ENCODE measurements at regions not wholly inside any gene's neighbourhood (a gene's known extent, or its start where the extent isn't known, plus 50 kb on each side); places are given as distances from the start of the nearest gene placed in this dataset.
A peak's percentile ranks its signal among the peaks of the same experiment; 100 is the strongest.

- H3K27ac ChIP-seq, result no peak overlapping the region
- peak; percentile 43 for DNase-seq
- peaks cover 2% of the 10 kb centered on the region for H3K9me3 ChIP-seq (ENCODE audit: severe bottlenecking)
- no peaks in the 10 kb centered on the region for H3K27me3 ChIP-seq (ENCODE audit: insufficient read depth, low read depth, severe bottlenecking)
- no peak overlapping the region for H3K4me3 ChIP-seq (ENCODE audit: low read depth, low read length)
- no peak for TF ChIP-seq CTCF (IDR thresholded peaks at IDR 0.05; ENCODE audit: low read depth, low read length)
- no peaks in the 10 kb centered on the region for H3K36me3 ChIP-seq
Measured at GRCh38 chr10:88108115-88108610, 244.7 kb downstream of the PTEN start.

GRCh38 chr10:88110355-88110754, 246.9 kb downstream of the PTEN start:
- DNase-seq, result no peak
- Histone ChIP-seq H3K27me3 (ENCODE audit: insufficient read depth, low read depth, severe bottlenecking) (no peaks in the 10 kb centered on the region), H3K36me3 (no peaks in the 10 kb centered on the region), H3K27ac (no peak overlapping the region), H3K4me3 (ENCODE audit: low read depth, low read length) (no peak overlapping the region), H3K9me3 (ENCODE audit: severe bottlenecking) (peaks cover 2% of the 10 kb centered on the region)
- no peak for TF ChIP-seq CTCF (IDR thresholded peaks at IDR 0.05; ENCODE audit: low read depth, low read length)

GRCh38 chr10:88110822-88111221, 247.4 kb downstream of the PTEN start:
- TF ChIP-seq CTCF (IDR thresholded peaks at IDR 0.05; ENCODE audit: low read depth, low read length), result no peak
- DNase-seq, result no peak
- Histone ChIP-seq H3K4me3 (ENCODE audit: low read depth, low read length) (no peak overlapping the region), H3K27ac (no peak overlapping the region), H3K27me3 (ENCODE audit: insufficient read depth, low read depth, severe bottlenecking) (no peaks in the 10 kb centered on the region), H3K36me3 (no peaks in the 10 kb centered on the region), H3K9me3 (ENCODE audit: severe bottlenecking) (peaks cover 2% of the 10 kb centered on the region)

- no peak for TF ChIP-seq CTCF (IDR thresholded peaks at IDR 0.05; ENCODE audit: low read depth, low read length)
- Histone ChIP-seq H3K27ac (no peak overlapping the region), H3K27me3 (ENCODE audit: insufficient read depth, low read depth, severe bottlenecking) (no peaks in the 10 kb centered on the region), H3K4me3 (ENCODE audit: low read depth, low read length) (no peak overlapping the region), H3K9me3 (ENCODE audit: severe bottlenecking) (peaks cover 2% of the 10 kb centered on the region), H3K36me3 (no peaks in the 10 kb centered on the region)
- DNase-seq, result no peak
Measured at GRCh38 chr10:88111294-88111693, 247.9 kb downstream of the PTEN start.

- no peak for TF ChIP-seq CTCF (IDR thresholded peaks at IDR 0.05; ENCODE audit: low read depth, low read length)
- no peak overlapping the region for H3K4me3 ChIP-seq (ENCODE audit: low read depth, low read length)
- no peaks in the 10 kb centered on the region for H3K27me3 ChIP-seq (ENCODE audit: insufficient read depth, low read depth, severe bottlenecking)
- H3K9me3 ChIP-seq (ENCODE audit: severe bottlenecking), result peaks cover 2% of the 10 kb centered on the region
- no peak overlapping the region for H3K27ac ChIP-seq
- H3K36me3 ChIP-seq, result no peaks in the 10 kb centered on the region
- DNase-seq, result no peak
Measured at GRCh38 chr10:88113232-88113631, 249.8 kb downstream of the PTEN start.

GRCh38 chr10:88113657-88114272, 250.3 kb downstream of the PTEN start:
- no peak overlapping the region for H3K4me3 ChIP-seq (ENCODE audit: low read depth, low read length)
- no peak for DNase-seq
- no peak overlapping the region for H3K27ac ChIP-seq
- TF ChIP-seq CTCF (IDR thresholded peaks at IDR 0.05; ENCODE audit: low read depth, low read length), result no peak
- peaks cover 2% of the 10 kb centered on the region for H3K9me3 ChIP-seq (ENCODE audit: severe bottlenecking)
- H3K36me3 ChIP-seq, result no peaks in the 10 kb centered on the region
- no peaks in the 10 kb centered on the region for H3K27me3 ChIP-seq (ENCODE audit: insufficient read depth, low read depth, severe bottlenecking)

All from WERI-Rb-1 (cell line).